Tibial artery (tissue), 4 donors: ENCODE measurements at regions not wholly inside any gene's neighbourhood (a gene's known extent, or its start where the extent isn't known, plus 50 kb on each side); places are given as distances from the start of the nearest gene placed in this dataset.

Experiments
- DNase-seq, 2 donors: peaks; one replicate each; pipeline ENCODE4 v3.0.0-alpha.2; 2019
- H3K27ac ChIP-seq, 2 donors: fragments of 200-600 bp; sonication (generic) in 1 of 2; 1 replicate in 1 of 2; 2 replicates in 1 of 2; pipeline ENCODE4 v1.5.1; 2018 to 2019; ENCODE audit warnings: mild to moderate bottlenecking in 1 of 2
- H3K27me3 ChIP-seq, 2 donors: fragments of 200-600 bp; sonication (generic) in 1 of 2; one replicate each; pipeline versions ENCODE4 v1.5.1 to v1.6.0; 2016 to 2019
- H3K36me3 ChIP-seq, 3 donors: fragments of 200-600 bp; sonication (generic) in 2 of 3; one replicate each; pipeline ENCODE4 v1.5.1; 2016 to 2019; ENCODE audit warnings: mild to moderate bottlenecking in 2 of 3
- H3K4me1 ChIP-seq, 4 donors: fragments of 200-600 bp; sonication (generic) in 2 of 4; 1 replicate in 3 of 4; 2 replicates in 1 of 4; pipeline ENCODE4 v1.5.1; 2016 to 2019
- H3K4me3 ChIP-seq, 2 donors: fragments of 200-600 bp; sonication (generic) in 1 of 2; 1 replicate in 1 of 2; 2 replicates in 1 of 2; pipeline ENCODE4 v1.5.1; 2018 to 2019; ENCODE audit warnings: mild to moderate bottlenecking in 2 of 2
- H3K9me3 ChIP-seq, 3 donors: fragments of 200-600 bp; sonication (generic) in 1 of 3; one replicate each; pipeline ENCODE4 v1.5.1; 2016 to 2019
- CTCF ChIP-seq, 2 experiments: fragments of 200-600 bp in 1 of 2; fragments of 450-650 bp in 1 of 2; IDR thresholded peaks; one replicate each; pipeline ENCODE4 v1.5.1; 2017 to 2019; ENCODE audit warnings: antibody characterized with exemption in 2 of 2, mild to moderate bottlenecking in 1 of 2, moderate library complexity in 1 of 2
- intact Hi-C: fragments of 100-400 bp; cut with DNase I; formaldehyde crosslinking; loops from one replicate; pipeline ENCODE4 v1.15.0; 2023; ENCODE audit warnings: low total_unique reads

- H3K27ac ChIP-seq, result no peak overlapping the region
- no peak for TF ChIP-seq CTCF (IDR thresholded peaks at IDR 0.05)
- no peaks in the 10 kb centered on the region for H3K27me3 ChIP-seq
- no peak for DNase-seq
- H3K9me3 ChIP-seq, result no peaks in the 10 kb centered on the region
- no peaks in the 10 kb centered on the region for H3K36me3 ChIP-seq
- H3K4me3 ChIP-seq, result no peak overlapping the region
- H3K4me1 ChIP-seq, result no peaks in the 10 kb centered on the region
- intact Hi-C loops, result no loop called here
Measured at GRCh38 chr7:41167836-41168235, 535.1 kb downstream of the INHBA start.

- H3K4me3 ChIP-seq, result no peak overlapping the region
- no peak for DNase-seq
- H3K27ac ChIP-seq, result no peak overlapping the region
- no peak for TF ChIP-seq CTCF (IDR thresholded peaks at IDR 0.05)
- no peaks in the 10 kb centered on the region for H3K36me3 ChIP-seq
- no peaks in the 10 kb centered on the region for H3K4me1 ChIP-seq
- no peaks in the 10 kb centered on the region for H3K9me3 ChIP-seq
- H3K27me3 ChIP-seq, result no peaks in the 10 kb centered on the region
- intact Hi-C loops, result no loop called here
Measured at GRCh38 chr7:41164440-41164839, 538.5 kb downstream of the INHBA start.

GRCh38 chr7:41163991-41164390 lies 538.9 kb downstream of the INHBA start:
- Histone ChIP-seq H3K4me1 (no peaks in the 10 kb centered on the region), H3K4me3 (no peak overlapping the region), H3K9me3 (no peaks in the 10 kb centered on the region), H3K36me3 (no peaks in the 10 kb centered on the region), H3K27me3 (no peaks in the 10 kb centered on the region), H3K27ac (no peak overlapping the region)
- no peak for DNase-seq
- intact Hi-C loops, result no loop called here
- TF ChIP-seq CTCF (IDR thresholded peaks at IDR 0.05), result no peak

- intact Hi-C loops, result no loop called here
- Histone ChIP-seq H3K4me1 (no peaks in the 10 kb centered on the region), H3K9me3 (no peaks in the 10 kb centered on the region), H3K27me3 (no peaks in the 10 kb centered on the region), H3K4me3 (no peak overlapping the region), H3K27ac (no peak overlapping the region), H3K36me3 (no peaks in the 10 kb centered on the region)
- DNase-seq, result no peak
- TF ChIP-seq CTCF (IDR thresholded peaks at IDR 0.05), result no peak
Measured at GRCh38 chr7:41162612-41163011, 540.3 kb downstream of the INHBA start.

- intact Hi-C loops, result no loop called here
- H3K9me3 ChIP-seq, result no peaks in the 10 kb centered on the region
- H3K36me3 ChIP-seq, result no peaks in the 10 kb centered on the region
- H3K27ac ChIP-seq, result no peak overlapping the region
- TF ChIP-seq CTCF (IDR thresholded peaks at IDR 0.05), result no peak
- no peak overlapping the region for H3K4me3 ChIP-seq
- H3K4me1 ChIP-seq, result no peaks in the 10 kb centered on the region
- no peak for DNase-seq
- no peaks in the 10 kb centered on the region for H3K27me3 ChIP-seq
Measured at GRCh38 chr7:41161041-41161587, 541.8 kb downstream of the INHBA start.

DNA sequence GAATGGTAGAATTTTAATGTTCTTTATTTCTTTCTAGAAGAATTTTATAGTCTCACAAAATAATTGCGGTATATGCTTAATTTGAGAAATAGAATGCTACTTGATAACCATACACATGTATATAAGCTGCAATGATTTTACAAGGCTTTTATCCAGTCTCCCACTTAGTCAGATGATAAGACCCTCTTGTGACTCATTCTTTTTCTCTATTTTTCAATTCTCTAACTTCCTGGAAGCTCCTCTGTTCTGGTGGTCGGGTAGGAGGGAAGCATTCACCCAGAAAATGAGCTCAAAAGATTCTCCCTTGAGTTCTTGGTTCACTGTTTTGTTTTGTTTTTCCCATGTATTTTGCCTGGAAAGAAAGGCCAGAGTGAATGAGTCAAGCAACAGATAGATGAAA lies 546.6 kb downstream of the INHBA start:
- DNase-seq, result no peak
- intact Hi-C loops, result no loop called here
- Histone ChIP-seq H3K27me3 (no peaks in the 10 kb centered on the region), H3K27ac (no peak overlapping the region), H3K9me3 (no peaks in the 10 kb centered on the region), H3K36me3 (no peaks in the 10 kb centered on the region), H3K4me3 (no peak overlapping the region), H3K4me1 (no peaks in the 10 kb centered on the region)
- TF ChIP-seq CTCF (IDR thresholded peaks at IDR 0.05), result no peak
